SK-N-MC (cell line): ENCODE measurements at regions not wholly inside any gene's neighbourhood (a gene's known extent, or its start where the extent isn't known, plus 50 kb on each side); places are given as distances from the start of the nearest gene placed in this dataset.

Source experiments
- EZH2 ChIP-seq: fragments of 200-600 bp; sonication (generic); IDR thresholded peaks from one replicate; pipeline ENCODE4 v1.6.1; 2017; ENCODE audit warnings: antibody characterized with exemption
- FOXP2 ChIP-seq: optimal IDR thresholded peaks from 2 replicates; pipeline ENCODE3; 2011; ENCODE audit warnings: mild to moderate bottlenecking, moderate library complexity; ENCODE audit not compliant: insufficient read depth; ENCODE audit errors: extremely low read length, control extremely low read depth
- POLR2AphosphoS5 ChIP-seq: IDR thresholded peaks from 2 replicates; pipeline ENCODE4 v1.6.1; 2012; ENCODE audit warnings: mild to moderate bottlenecking, low read depth, low read length, borderline replicate concordance

DNA sequence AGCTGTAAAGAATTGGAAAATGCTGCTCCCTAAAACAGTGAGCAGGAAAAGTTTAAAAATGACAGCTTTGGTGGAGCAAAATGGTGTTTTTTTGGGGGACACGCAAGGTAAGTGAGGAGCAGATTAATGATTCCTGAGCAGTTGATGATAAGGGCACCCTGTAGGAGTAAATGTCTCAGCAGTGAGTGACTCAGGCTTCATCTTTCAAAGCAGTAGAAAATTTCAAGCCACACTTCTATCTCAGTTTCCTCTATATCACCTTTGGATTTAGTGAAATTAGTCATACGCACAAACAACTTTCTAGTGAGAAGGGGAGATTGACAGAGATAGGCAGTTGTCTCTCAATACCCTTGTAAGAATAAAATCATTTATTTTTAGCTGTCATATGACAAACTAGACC is 709.0 kb upstream of the FAM98A start:
- TF ChIP-seq POLR2AphosphoS5: no peak
- no peak for TF ChIP-seq EZH2
- no peak for TF ChIP-seq FOXP2
